ENCODE measurements at regions not wholly inside any gene's neighbourhood (a gene's known extent, or its start where the extent isn't known, plus 50 kb on each side); places are given as distances from the start of the nearest gene placed in this dataset.

- BruUV-seq (replicated peaks): no TSS peak
- no peak for TF ChIP-seq EZH2 (IDR thresholded peaks at IDR 0.05; ENCODE audit: low read length, unreplicated experiment)
- TF ChIP-seq EZH2phosphoT487 (IDR thresholded peaks at IDR 0.05; ENCODE audit: borderline replicate concordance, low read length): no peak
- TF ChIP-seq CTCF (conservative IDR thresholded peaks at IDR 0.05; ENCODE audit: low read depth, low read length): no peak
- CTCF ChIA-PET: no interaction called here
Observed at GRCh38 chr9:82565188-82565969, 497.6 kb downstream of the RASEF start.

GRCh38 chr9:82567953-82568352, 495.0 kb downstream of the RASEF start:
- intact Hi-C loops (cut with micrococcal nuclease): no loop called here
- Histone ChIP-seq H3K27ac (ENCODE audit: low read length) (no peak overlapping the region), H3F3A (ENCODE audit: low read length, unreplicated experiment) (no peaks in the 10 kb centered on the region), H3K4me1 (ENCODE audit: insufficient read depth, low read length) (no peaks in the 10 kb centered on the region), H3K9me3 (ENCODE audit: low read length) (no peaks in the 10 kb centered on the region), H3K9ac (ENCODE audit: low read length) (no peak overlapping the region), H3K27me3 (ENCODE audit: low read length) (no peaks in the 10 kb centered on the region), H3K4me3 (ENCODE audit: low read length) (no peak overlapping the region), H2AFZ (ENCODE audit: low read length) (no peak overlapping the region), H4K20me1 (ENCODE audit: low read length) (no peaks in the 10 kb centered on the region), H3K79me2 (ENCODE audit: low read length) (no peaks in the 10 kb centered on the region), H3K36me3 (ENCODE audit: low read depth, low read length) (no peaks in the 10 kb centered on the region), H3K9me2 (replicated peaks; ENCODE audit: low read length) (no peaks in the 10 kb centered on the region), H3K4me2 (ENCODE audit: low read length) (no peak overlapping the region)
- no peak for TF ChIP-seq EZH2phosphoT487 (IDR thresholded peaks at IDR 0.05; ENCODE audit: borderline replicate concordance, low read length)
- TF ChIP-seq EZH2 (IDR thresholded peaks at IDR 0.05; ENCODE audit: low read length, unreplicated experiment): no peak
- TF ChIP-seq CTCF (conservative IDR thresholded peaks at IDR 0.05; ENCODE audit: low read depth, low read length): no peak
- BruUV-seq (replicated peaks): no TSS peak
- ATAC-seq: no peak
- POLR2A ChIA-PET (ENCODE audit: unreplicated experiment): no interaction called here
- CTCF ChIA-PET: no interaction called here
- no peak for DNase-seq

More at GRCh38 chr9:82565188-82565969, 497.6 kb downstream of the RASEF start:
- no peaks in the 10 kb centered on the region for H3K4me1 ChIP-seq (ENCODE audit: insufficient read depth, low read length)
- H3K4me2 ChIP-seq (ENCODE audit: low read length): no peak overlapping the region
- H3K36me3 ChIP-seq (ENCODE audit: low read depth, low read length): no peaks in the 10 kb centered on the region
- H3F3A ChIP-seq (ENCODE audit: low read length, unreplicated experiment): no peaks in the 10 kb centered on the region
- POLR2A ChIA-PET (ENCODE audit: unreplicated experiment): no interaction called here
- no peak overlapping the region for H3K4me3 ChIP-seq (ENCODE audit: low read length)
- no peak overlapping the region for H3K27ac ChIP-seq (ENCODE audit: low read length)
- DNase-seq: no peak
- no peaks in the 10 kb centered on the region for H4K20me1 ChIP-seq (ENCODE audit: low read length)
- no peak overlapping the region for H2AFZ ChIP-seq (ENCODE audit: low read length)
- no peaks in the 10 kb centered on the region for H3K9me2 ChIP-seq (replicated peaks; ENCODE audit: low read length)
- no peak for ATAC-seq
- intact Hi-C loops (cut with micrococcal nuclease): no loop called here
- H3K79me2 ChIP-seq (ENCODE audit: low read length): no peaks in the 10 kb centered on the region
- no peaks in the 10 kb centered on the region for H3K27me3 ChIP-seq (ENCODE audit: low read length)
- no peaks in the 10 kb centered on the region for H3K9me3 ChIP-seq (ENCODE audit: low read length)
- no peak overlapping the region for H3K9ac ChIP-seq (ENCODE audit: low read length)

- Histone ChIP-seq H3K36me3 (ENCODE audit: low read depth, low read length) (no peaks in the 10 kb centered on the region), H4K20me1 (ENCODE audit: low read length) (no peaks in the 10 kb centered on the region), H3K9ac (ENCODE audit: low read length) (no peak overlapping the region), H3K27me3 (ENCODE audit: low read length) (no peaks in the 10 kb centered on the region), H3K27ac (ENCODE audit: low read length) (no peak overlapping the region), H3K4me1 (ENCODE audit: insufficient read depth, low read length) (no peaks in the 10 kb centered on the region), H3K79me2 (ENCODE audit: low read length) (no peaks in the 10 kb centered on the region), H2AFZ (ENCODE audit: low read length) (no peak overlapping the region), H3K4me3 (ENCODE audit: low read length) (no peak overlapping the region), H3K4me2 (ENCODE audit: low read length) (no peak overlapping the region), H3F3A (ENCODE audit: low read length, unreplicated experiment) (no peaks in the 10 kb centered on the region), H3K9me3 (ENCODE audit: low read length) (0 out of 2 replicates have a peak, but pooled peaks cover 5% of the 10 kb centered on the region), H3K9me2 (replicated peaks; ENCODE audit: low read length) (no peaks in the 10 kb centered on the region)
- intact Hi-C loops (cut with micrococcal nuclease): no loop called here
- CTCF ChIA-PET: no interaction called here
- TF ChIP-seq CTCF (conservative IDR thresholded peaks at IDR 0.05; ENCODE audit: low read depth, low read length): 0 out of 2 replicates have a peak, but pooled peaks have one; percentile 12
- TF ChIP-seq EZH2 (IDR thresholded peaks at IDR 0.05; ENCODE audit: low read length, unreplicated experiment): no peak
- ATAC-seq (no peak), DNase-seq (no peak)
- POLR2A ChIA-PET (ENCODE audit: unreplicated experiment): no interaction called here
- BruUV-seq (replicated peaks): no TSS peak
Observed at GRCh38 chr9:82570226-82570625, 492.7 kb downstream of the RASEF start.

All from PC-3 (cell line).